Germinal center (tissue), 1 donor: ENCODE measurements at regions not wholly inside any gene's neighbourhood (a gene's known extent, or its start where the extent isn't known, plus 50 kb on each side); places are given as distances from the start of the nearest gene placed in this dataset.

Experiments
- DNase-seq: peaks from one replicate; pipeline ENCODE4 v3.0.0; 2012; ENCODE audit warnings: mixed read lengths, low spot score

DNA sequence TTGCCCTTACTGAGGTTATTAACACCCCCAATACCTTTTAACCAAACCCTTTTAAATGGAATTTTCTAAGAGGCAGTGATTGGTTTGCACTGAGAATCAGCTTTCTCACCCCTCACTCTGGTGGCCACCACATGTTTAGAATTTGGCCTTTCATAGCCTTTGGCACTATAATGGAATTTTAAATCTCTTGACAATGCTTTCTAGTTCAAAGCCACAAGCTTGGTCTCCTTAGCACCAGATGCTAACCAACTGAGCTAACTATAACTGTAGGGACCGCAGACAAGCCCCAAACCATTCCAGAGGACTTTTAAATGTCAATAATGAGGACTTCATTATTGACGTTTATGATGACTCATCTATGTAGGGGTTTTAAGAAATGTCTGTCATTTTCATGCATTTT is 238.7 kb upstream of the SNX7 start:
- no peak for DNase-seq

DNA sequence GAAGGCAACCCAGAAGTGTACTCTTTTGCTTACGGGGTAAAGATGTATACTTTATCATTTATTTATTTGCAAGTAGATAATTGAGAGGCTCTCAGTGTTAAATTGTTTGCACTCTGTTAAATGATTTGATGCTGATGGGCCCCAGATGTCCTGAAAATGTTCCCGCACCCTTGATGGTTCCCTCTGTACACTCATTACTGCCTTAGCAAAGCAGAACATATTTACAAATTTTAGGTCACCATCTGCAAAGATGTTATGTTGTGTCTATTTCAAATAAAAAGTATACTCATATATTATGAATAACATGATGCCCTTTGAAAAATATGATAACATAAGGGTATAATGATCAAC is 240.5 kb upstream of the SNX7 start:
- no peak for DNase-seq

GRCh38 chr1:98420376-98421084 is 241.0 kb upstream of the SNX7 start:
- no peak for DNase-seq

GRCh38 chr1:98417820-98418219 is 243.7 kb upstream of the SNX7 start:
- DNase-seq, result no peak

DNA sequence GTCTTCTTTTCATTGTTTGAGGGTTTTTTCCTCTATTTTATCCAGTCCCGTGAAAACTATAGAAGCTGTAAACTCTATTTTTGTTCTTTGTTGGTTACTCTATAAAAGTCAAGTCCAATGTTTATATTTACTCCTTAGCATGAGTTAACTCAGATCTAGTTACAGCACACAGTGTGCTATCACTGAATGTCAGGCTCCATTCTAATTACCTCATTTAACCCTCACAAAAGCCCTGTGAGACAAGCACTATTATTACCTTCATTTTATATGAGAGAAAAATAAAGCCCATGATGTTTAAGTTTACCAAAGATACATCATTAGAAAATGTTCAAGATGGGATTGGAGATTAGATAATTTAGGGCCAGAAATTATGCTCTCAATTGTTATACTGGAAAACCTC is 251.4 kb upstream of the SNX7 start:
- no peak for DNase-seq

DNA sequence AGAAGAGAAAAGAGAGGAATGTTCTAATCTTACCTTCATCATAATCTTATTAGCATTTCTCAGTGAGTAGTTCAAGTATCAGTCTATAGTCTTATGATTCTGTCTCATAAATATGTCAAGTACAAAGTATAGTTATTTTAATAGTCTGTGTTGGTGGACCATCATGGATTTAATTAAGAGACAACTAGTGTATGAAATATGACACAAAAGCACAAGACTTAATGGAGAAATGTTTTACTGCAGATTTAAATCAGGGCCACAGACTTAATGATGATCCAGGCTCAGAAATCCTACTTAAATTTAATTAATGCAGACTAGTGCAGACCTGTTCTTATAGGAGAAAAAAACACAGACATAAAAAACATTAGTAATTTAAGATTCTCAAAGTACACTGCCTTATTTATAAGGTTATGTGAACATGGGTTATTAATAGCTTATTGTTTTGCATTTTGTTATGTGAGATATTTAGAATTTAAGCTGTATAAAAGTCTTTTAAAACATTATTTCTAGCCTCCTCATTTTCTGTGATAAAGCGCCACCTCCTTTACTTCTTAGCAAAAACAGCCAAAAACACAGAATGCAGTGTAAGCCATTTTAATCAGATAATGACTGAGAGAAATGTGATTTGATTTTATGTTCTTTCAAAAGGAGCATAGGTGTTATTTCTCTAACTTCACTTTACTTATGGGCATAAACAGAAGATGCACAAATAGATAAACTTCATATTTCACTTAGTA is 255.0 kb upstream of the SNX7 start:
- DNase-seq, result no peak

GRCh38 chr1:98405581-98406074 is 255.9 kb upstream of the SNX7 start:
- DNase-seq, result no peak

GRCh38 chr1:98404866-98405265 is 256.7 kb upstream of the SNX7 start:
- no peak for DNase-seq

DNA sequence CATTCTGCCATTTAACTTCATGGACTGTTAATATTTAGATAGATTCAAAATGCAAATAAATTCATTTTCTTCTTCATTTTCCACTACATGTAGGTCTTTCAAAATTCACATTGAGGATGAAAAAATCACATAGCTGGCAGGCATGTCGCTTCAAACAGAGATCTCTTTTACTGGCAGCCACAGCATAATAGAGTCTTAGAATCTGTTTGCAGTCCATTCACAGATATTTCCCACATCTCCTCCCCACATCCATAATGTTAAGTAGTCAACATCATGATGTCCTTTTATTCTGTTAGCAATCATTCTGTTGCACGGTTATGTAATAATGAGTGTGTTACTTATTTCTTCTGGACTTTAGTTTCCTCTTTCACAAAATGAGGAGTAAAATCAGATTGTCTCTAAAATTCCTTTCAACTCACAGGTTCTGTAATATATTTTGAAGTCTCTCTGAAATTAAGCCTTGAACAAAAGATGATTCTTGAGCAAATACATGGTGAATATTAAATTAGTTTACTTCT is 257.5 kb upstream of the SNX7 start:
- DNase-seq, result no peak

- DNase-seq, result no peak
Observed at GRCh38 chr1:98402860-98403259, 258.7 kb upstream of the SNX7 start.

DNA sequence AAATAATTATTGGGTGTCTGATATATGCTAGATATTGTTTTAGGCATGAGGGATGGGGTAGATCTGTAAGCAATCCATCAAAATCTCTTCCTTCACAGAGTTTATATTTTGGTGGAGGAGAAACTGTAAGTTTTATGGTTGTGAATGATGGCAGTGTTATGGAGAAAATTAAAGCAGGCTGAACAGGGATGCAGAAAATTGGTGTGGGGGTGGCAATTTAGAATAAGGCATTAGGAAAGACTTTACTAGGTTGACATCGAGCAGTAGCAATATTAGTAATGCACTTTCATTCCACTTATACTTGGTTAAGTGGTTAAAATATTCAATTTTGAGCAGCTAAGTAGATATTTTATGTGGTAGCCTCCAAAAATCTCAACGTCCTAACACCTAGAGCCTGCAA is 261.1 kb upstream of the SNX7 start:
- DNase-seq, result no peak

- DNase-seq, result no peak
Observed at GRCh38 chr1:98399218-98399617, 262.3 kb upstream of the SNX7 start.

DNA sequence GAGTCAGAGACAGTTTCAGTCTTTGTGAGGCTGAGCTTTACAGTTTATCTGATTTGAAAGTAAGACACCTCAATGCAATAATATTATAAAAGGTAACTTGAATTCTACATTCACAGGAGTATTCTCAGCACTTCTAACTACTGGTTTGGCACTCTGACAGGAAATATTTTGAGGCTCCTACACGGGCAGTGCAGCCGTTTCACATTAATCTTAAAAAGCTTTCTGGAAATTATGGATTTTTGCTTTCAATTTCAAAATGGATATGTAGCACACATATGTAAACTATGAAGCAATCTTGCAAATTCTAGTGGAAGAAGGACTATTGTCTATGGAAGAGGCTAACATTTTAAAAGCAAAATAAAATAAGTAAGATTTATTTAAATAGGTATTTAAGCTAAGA is 262.9 kb upstream of the SNX7 start:
- no peak for DNase-seq

DNA sequence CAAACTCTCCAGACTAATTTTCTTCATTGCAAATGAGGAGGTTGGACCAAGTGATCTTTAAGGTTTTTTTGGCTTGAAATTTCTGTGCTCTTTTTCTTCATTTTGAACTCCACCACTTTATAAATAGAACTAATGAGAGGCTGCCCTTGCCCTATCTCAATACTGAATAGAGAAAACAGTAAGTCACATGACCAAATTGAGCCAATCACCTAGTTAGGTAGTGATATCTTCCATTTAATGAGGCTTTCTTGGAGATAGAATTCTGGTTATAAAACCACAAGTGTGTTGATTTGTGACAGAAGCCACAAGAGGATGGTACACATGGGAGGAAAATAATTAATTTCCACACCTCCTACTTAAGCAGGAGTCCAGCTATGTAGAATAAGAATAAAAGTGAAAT is 263.4 kb upstream of the SNX7 start:
- DNase-seq, result no peak

DNA sequence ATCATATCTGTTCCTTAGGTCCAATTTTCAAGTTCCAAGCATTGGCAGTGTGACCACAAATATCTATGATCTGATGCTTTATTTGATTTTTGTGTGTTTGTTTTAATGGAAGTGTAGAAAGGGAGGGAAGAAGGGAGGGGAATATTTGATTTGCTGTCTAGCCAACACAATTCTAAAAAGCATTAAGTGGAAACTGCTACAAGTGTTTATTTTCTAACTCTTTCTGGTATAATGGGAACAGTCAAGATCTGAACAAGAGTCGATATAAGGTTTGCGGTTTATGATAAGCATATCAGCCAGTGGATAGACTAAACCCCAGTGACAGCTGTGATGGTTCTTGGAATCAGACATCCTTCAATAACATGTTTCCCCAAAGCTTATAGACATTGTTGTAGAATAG is 267.8 kb upstream of the SNX7 start:
- no peak for DNase-seq

DNA sequence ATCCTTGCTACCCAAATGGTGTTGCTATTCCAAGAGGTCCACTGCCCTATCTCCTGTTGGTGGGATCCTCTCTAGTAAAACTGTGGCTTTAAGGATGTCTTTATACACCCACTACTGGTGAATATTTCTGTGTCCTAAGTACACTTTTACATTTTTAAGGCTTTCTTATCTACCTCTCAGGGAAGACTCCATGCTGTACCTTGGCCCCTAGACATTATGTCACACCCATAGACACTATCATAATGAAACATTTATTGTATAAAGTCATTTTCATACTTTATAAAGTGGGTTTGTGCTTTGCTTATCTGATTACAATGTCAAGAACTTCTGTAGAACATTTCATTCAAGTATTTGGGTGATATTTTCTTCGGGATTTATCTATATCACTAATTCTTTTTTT is 270.3 kb upstream of the SNX7 start:
- DNase-seq, result no peak

GRCh38 chr1:98389809-98390208 is 271.7 kb upstream of the SNX7 start:
- DNase-seq, result no peak

- DNase-seq, result no peak
Observed at GRCh38 chr1:98388441-98388840, 273.1 kb upstream of the SNX7 start.

- DNase-seq, result no peak
Observed at GRCh38 chr1:98387701-98388100, 273.8 kb upstream of the SNX7 start.

- no peak for DNase-seq
Observed at GRCh38 chr1:98386675-98387440, 274.7 kb upstream of the SNX7 start.

- no peak for DNase-seq
Observed at GRCh38 chr1:98385652-98386051, 275.9 kb upstream of the SNX7 start.

DNA sequence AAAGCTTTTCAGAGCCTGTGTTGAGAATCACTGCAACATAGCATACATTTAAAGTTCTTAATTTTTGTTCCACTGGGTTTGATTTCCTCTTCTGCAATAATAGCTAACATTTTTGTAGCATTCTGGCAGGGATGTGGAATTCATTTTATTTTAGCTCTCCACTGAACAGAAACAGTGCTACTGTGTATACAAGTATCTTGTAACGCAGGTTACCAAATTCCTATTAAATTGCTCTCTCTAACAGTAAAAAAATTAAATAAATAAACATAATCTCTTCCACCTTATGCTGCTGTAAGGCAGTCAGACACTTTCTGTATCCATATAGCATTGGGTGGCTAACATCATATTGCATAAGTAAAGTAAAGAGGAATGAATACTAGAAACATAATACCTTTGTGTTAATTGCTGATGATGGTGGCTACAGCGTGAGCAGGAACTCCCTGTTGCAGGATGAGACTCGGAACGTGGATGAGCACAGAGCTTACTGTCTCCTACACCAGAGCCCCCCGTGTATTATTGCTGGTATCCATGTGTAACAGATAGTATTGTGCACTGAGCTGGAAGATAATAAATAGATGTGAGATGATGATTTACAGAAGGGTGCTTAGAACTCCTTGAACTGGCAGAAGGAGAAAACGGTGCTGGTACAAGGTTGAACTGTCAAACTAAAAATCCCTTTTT is 276.9 kb upstream of the SNX7 start:
- DNase-seq, result no peak
